Smooth muscle cell (in vitro differentiated cells): ENCODE measurements at regions not wholly inside any gene's neighbourhood (a gene's known extent, or its start where the extent isn't known, plus 50 kb on each side); places are given as distances from the start of the nearest gene placed in this dataset.

Experiments
- DNase-seq: peaks from one replicate; lab custom pipeline; 2025; ENCODE audit not compliant: unreplicated experiment; lab: John Stamatoyannopoulos, UW
- H2AFZ ChIP-seq: fragments of 200-600 bp; sonication (generic); 2 replicates; pipeline ENCODE4 v1.6.0; 2016; ENCODE audit warnings: antibody characterized with exemption, low read depth, mild to moderate bottlenecking
- H3F3A ChIP-seq: fragments of 200-600 bp; sonication (generic); 2 replicates; pipeline ENCODE4 v1.6.0; 2017; ENCODE audit warnings: antibody characterized with exemption, low read depth
- H3K27ac ChIP-seq: fragments of 200-600 bp; sonication (generic); 2 replicates; pipeline ENCODE4 v1.5.1; 2016; ENCODE audit warnings: low read depth, mild to moderate bottlenecking
- H3K27me3 ChIP-seq: fragments of 200-600 bp; sonication (generic); 2 replicates; pipeline ENCODE4 v1.6.1; 2016; ENCODE audit warnings: low read depth, mild to moderate bottlenecking
- H3K36me3 ChIP-seq: fragments of 200-600 bp; sonication (generic); 2 replicates; pipeline ENCODE4 v1.5.1; 2016; ENCODE audit warnings: low read depth
- H3K4me1 ChIP-seq: fragments of 200-600 bp; sonication (generic); 2 replicates; pipeline ENCODE4 v1.5.1; 2016; ENCODE audit warnings: low read depth
- H3K4me2 ChIP-seq: fragments of 200-600 bp; sonication (generic); 2 replicates; pipeline ENCODE4 v1.6.0; 2016; ENCODE audit warnings: mild to moderate bottlenecking
- H3K4me3 ChIP-seq: fragments of 200-600 bp; sonication (generic); 2 replicates; pipeline ENCODE4 v1.5.1; 2016; ENCODE audit warnings: mild to moderate bottlenecking
- H3K79me2 ChIP-seq: fragments of 200-600 bp; sonication (generic); 2 replicates; pipeline ENCODE4 v1.6.0; 2016; ENCODE audit warnings: low read depth, mild to moderate bottlenecking
- H3K9ac ChIP-seq: fragments of 200-600 bp; sonication (generic); 2 replicates; pipeline ENCODE4 v1.6.0; 2016; ENCODE audit warnings: low read depth
- H3K9me3 ChIP-seq: fragments of 200-600 bp; sonication (generic); replicated peaks from 2 replicates; pipeline ENCODE4 v1.5.1; 2016; ENCODE audit warnings: low read depth
- H4K20me1 ChIP-seq: fragments of 200-600 bp; sonication (generic); 2 replicates; pipeline ENCODE4 v1.6.0; 2016; ENCODE audit warnings: low read depth
- CTCF ChIP-seq: fragments of 200-600 bp; sonication (generic); IDR thresholded peaks from 2 replicates; pipeline ENCODE4 v1.5.1; 2017; ENCODE audit warnings: borderline replicate concordance, mild to moderate bottlenecking, antibody characterized with exemption; ENCODE audit not compliant: insufficient read depth, poor library complexity, severe bottlenecking
- WGBS: methylation state at CpG from one replicate; pipeline ENCODE4 v1.1.7; 2016; ENCODE audit warnings: low lambda C conversion rate; 5-methylcytosine and 5-hydroxymethylcytosine counted together

DNA sequence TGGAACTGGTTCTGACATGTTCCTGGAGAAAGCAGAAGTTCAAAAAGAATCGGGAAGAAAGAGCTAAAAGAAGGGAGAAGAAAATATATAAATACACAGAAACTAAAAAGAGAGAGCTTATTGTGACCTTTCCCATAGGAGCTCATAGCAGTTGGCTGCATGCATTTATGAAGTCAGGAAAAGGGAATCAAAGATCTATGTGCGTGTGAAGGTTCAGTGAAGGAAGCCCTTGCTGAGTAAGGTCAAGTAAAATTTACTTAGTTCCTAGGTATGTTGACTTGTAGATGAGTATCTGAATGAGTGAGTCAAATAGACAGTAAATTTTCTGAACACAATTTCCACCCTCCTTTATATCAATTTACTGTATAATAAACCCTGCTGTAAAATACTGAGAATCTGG is 632.5 kb downstream of the SLCO4C1 start:
- Histone ChIP-seq H3K4me2 (no peak overlapping the region), H2AFZ (no peak overlapping the region), H3K27me3 (no peaks in the 10 kb centered on the region), H3K36me3 (no peaks in the 10 kb centered on the region), H3K9ac (no peak overlapping the region), H3K27ac (no peak overlapping the region), H3F3A (no peaks in the 10 kb centered on the region), H4K20me1 (no peaks in the 10 kb centered on the region), H3K4me1 (no peaks in the 10 kb centered on the region), H3K79me2 (no peaks in the 10 kb centered on the region), H3K4me3 (no peak overlapping the region), H3K9me3 (no peaks in the 10 kb centered on the region)
- 75% methylated on average over 2 of the region's 2 CpGs for WGBS
- TF ChIP-seq CTCF: no peak
- no peak for DNase-seq

GRCh38 chr5:101662263-101662662 is 633.8 kb downstream of the SLCO4C1 start:
- no peak overlapping the region for H3K4me3 ChIP-seq
- no peaks in the 10 kb centered on the region for H3K36me3 ChIP-seq
- no peak overlapping the region for H3K9ac ChIP-seq
- H3K27me3 ChIP-seq: no peaks in the 10 kb centered on the region
- no peaks in the 10 kb centered on the region for H3K9me3 ChIP-seq
- no peaks in the 10 kb centered on the region for H3K4me1 ChIP-seq
- no peaks in the 10 kb centered on the region for H3F3A ChIP-seq
- no peak overlapping the region for H2AFZ ChIP-seq
- H4K20me1 ChIP-seq: no peaks in the 10 kb centered on the region
- DNase-seq: no peak
- no peak for TF ChIP-seq CTCF
- H3K79me2 ChIP-seq: no peaks in the 10 kb centered on the region
- H3K4me2 ChIP-seq: no peak overlapping the region
- no peak overlapping the region for H3K27ac ChIP-seq

- DNase-seq: no peak
- TF ChIP-seq CTCF: no peak
- WGBS: 42% methylated on average over 7 of the region's 7 CpGs
- H3K36me3 ChIP-seq: no peaks in the 10 kb centered on the region
- no peaks in the 10 kb centered on the region for H3K4me1 ChIP-seq
- no peak overlapping the region for H3K9ac ChIP-seq
- no peaks in the 10 kb centered on the region for H3K9me3 ChIP-seq
- no peak overlapping the region for H3K4me3 ChIP-seq
- no peaks in the 10 kb centered on the region for H3K79me2 ChIP-seq
- no peaks in the 10 kb centered on the region for H3F3A ChIP-seq
- H2AFZ ChIP-seq: no peak overlapping the region
- H3K27me3 ChIP-seq: no peaks in the 10 kb centered on the region
- H4K20me1 ChIP-seq: no peaks in the 10 kb centered on the region
- no peak overlapping the region for H3K27ac ChIP-seq
- H3K4me2 ChIP-seq: no peak overlapping the region
These were observed 637.7 kb downstream of the SLCO4C1 start for GRCh38 chr5:101658433-101658832.

DNA sequence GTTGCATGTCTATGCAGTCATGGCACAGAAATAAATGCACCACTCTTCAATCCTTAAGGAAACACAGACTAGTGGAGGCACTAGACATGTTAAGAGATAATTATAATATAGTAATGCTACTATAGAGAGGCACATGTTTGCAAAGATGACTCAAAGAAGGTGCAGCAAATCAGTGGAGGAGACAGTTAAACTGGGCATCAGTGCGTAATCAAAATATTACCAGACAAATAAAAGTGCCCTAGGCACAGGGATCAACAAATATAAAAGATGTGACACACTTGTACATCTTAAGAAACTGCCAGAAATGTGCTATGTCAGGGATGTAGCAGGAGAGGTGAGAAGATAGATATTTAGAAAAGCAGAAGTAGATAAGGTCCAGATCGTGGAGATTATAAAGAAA is 642.1 kb downstream of the SLCO4C1 start:
- no peaks in the 10 kb centered on the region for H3K27me3 ChIP-seq
- H3K4me1 ChIP-seq: no peaks in the 10 kb centered on the region
- no peaks in the 10 kb centered on the region for H3K79me2 ChIP-seq
- no peak overlapping the region for H3K27ac ChIP-seq
- WGBS: 92% methylated on average over 2 of the region's 2 CpGs
- H3K36me3 ChIP-seq: no peaks in the 10 kb centered on the region
- H3F3A ChIP-seq: no peaks in the 10 kb centered on the region
- H3K9me3 ChIP-seq: no peaks in the 10 kb centered on the region
- TF ChIP-seq CTCF: no peak
- DNase-seq: no peak
- no peak overlapping the region for H3K4me3 ChIP-seq
- H3K4me2 ChIP-seq: no peak overlapping the region
- no peak overlapping the region for H2AFZ ChIP-seq
- no peaks in the 10 kb centered on the region for H4K20me1 ChIP-seq
- H3K9ac ChIP-seq: no peak overlapping the region
